ENCODE measurements at regions not wholly inside any gene's neighbourhood (a gene's known extent, or its start where the extent isn't known, plus 50 kb on each side); places are given as distances from the start of the nearest gene placed in this dataset.

DNA sequence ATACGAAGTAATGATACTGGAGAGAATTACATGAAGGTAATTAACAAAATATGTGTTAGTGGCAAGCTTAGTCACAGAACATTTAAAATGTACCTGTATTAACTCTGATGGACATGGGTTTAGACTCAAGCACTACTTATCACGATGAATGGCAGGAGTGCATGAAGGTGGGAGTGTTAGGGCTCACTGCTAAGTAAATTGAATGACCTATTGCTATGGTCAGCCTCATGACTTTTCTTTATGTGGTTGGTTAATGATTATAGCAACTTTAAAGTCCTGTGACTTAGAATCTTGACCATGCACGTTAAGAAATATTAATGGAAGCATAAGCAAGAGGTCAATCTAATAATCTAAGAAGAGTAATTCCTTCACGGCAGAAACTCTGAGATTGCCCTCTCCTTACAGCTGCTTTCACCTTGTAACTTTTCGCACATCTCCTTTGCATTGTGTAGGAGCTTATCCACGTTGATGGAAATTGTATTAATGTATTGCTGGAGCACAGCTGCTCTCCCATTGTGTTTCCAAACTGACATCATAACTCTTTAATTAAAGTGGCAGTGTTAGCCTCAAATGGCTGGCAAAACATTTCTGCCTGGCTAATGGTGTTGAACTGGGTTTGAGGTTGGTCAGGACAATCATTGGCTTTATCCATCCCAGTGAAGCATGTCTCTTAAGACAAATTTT is 114.5 kb downstream of the RXFP2 start:
- DNase-seq (ENCODE audit: low read depth) = no peak

DNA sequence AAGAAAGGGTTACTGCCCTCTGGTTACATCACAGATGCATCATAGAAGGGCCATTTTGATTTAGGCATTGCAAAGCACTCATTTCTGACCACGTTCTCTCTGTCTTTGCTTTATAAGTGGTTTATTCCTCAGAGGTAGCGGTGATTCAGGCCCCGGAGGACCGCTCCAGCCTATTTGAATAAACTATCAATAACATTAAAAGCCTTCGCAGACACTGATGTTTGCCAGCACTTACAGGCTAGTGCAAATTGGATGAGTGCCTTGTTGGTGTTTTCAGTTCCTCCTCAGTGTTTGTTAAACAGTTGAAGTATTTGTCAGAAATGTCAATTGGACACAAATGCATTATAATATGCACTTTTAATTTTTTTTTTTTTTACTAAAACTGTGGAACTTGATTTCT is 120.2 kb downstream of the RXFP2 start:
- DNase-seq (ENCODE audit: low read depth) = no peak

DNA sequence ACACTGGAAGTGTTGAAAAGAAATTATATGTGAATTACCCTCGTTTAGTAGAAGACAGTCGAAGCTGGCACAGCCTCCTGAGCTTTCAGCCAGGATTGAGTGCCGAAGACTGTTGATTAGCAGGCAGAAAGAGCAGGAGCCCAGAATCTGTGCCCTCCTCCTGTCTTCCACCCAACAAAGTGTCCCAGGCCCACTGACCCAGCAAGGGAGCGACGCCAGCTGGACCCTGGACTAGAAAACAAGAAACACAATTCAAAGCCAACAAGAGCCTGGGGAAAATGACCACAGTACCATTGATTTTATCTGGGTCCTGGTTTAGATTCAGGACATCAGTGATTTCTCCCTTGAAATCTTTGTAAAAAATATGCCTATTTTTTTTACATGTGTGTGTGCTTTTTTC is 120.7 kb downstream of the RXFP2 start:
- DNase-seq (ENCODE audit: low read depth) = no peak

DNA sequence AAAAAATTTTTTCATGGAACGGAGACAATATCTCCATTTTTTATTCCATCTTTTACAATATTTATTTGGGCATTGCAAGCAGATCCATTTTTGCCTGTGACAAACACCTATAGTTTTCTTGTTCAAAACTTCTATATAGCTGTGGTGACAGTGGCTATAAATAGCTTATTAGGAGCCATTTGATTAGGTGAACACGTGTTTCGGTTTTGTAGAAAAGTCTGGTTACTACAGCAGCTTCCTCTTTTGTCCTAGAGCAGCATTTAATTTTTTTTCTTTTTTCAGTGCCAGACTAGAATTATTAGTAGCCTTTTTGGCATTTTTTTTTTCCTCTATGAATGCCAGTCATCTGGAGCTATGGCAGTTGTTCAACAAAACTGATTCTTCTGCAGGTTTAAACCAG is 123.5 kb downstream of the RXFP2 start:
- no peak for DNase-seq (ENCODE audit: low read depth)

DNA sequence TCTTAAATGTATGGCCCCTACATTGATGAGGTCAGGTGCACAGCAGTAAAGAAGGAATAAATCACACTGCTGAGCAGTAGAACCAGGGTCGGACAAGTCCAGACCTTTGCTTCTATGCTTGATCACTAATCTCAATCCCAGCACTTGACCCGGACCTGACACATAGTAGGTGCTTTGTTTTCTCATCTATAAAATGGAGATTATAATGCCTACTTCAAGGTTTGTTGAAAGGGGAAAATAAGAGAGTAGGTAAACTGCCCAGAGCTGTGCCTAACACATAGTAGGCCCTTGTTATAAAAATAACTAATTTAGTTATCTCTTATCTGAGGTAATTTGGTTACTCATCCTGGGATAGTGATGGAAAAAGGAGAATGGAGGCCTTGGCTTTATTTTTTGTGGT is 125.0 kb downstream of the RXFP2 start:
- DNase-seq (ENCODE audit: low read depth) = no peak

DNA sequence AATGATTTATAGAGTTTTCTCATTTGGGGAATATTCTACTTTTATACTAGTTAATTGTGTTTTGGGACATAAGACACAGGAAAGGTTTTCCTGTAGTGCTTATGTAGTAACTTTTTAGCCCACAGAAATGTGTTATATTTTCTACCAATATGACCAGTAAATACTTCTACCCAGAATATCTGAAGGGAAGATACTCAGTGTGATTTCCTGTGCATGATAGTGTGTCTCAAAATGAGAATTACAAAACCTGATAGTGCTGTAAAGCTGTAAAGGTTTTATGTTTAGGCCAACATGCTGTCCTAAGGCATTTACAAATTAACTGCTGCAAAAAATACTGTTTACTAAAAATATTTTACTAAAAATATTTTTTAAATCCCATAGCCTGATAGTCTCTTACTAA is 126.8 kb downstream of the RXFP2 start:
- DNase-seq (ENCODE audit: low read depth) = no peak

DNA sequence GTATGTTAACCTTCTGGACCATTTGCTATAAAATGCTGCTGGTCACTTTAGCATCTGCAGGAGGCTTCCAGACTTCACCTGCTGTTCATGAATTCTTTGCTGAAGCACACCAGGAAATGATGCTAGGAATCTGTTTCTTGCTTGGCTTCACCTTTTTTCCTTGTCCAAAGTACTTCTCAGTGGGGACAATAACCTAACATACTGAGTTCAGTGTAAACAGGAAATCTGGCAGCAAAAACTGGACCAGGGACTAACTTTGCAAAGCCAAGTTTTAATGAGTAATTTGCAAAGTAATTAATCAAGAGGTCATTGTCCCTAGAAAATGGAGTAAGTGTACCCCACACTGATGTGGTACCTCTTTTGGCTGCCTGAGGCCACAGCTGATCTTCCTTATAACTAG is 128.4 kb downstream of the RXFP2 start:
- DNase-seq (ENCODE audit: low read depth) = no peak

DNA sequence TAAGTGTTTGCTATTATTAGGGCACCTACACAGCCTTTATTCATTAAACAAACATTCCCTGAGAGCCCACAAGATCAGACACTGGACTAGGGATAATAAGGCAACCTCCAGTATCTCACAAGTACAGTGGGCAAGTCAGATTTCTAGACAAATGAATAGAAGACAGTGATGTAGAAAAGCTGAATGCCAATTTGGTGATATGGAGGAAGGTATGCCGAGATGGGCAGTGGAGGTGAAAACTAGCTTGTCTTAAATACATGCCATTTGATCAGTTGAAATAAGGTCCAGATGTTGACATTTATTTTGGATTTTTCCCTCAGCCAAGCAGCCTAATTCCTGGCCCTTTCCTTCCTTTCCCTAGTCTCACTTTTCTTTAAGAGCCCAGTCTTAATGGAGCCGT is 130.3 kb downstream of the RXFP2 start:
- DNase-seq (ENCODE audit: low read depth) = no peak

DNA sequence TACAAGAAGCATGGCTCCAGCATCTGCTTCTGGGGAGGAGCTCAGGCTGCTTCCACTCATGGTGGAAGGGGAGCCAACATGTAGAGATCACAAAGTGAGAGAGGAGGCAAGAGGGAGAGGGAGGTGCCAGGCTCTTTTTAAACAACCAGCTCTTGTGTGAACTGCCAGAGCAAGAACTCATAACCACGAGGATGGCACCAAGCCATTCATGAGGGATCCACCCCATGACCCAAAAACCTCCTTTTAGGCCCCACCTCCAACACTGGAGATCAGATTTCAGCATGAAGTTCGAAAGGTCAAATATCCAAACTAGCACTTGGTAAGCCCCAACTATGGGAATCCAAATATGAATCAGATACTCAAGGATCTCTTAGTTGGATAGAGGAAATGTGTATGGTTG is 131.2 kb downstream of the RXFP2 start:
- no peak for DNase-seq (ENCODE audit: low read depth)

DNA sequence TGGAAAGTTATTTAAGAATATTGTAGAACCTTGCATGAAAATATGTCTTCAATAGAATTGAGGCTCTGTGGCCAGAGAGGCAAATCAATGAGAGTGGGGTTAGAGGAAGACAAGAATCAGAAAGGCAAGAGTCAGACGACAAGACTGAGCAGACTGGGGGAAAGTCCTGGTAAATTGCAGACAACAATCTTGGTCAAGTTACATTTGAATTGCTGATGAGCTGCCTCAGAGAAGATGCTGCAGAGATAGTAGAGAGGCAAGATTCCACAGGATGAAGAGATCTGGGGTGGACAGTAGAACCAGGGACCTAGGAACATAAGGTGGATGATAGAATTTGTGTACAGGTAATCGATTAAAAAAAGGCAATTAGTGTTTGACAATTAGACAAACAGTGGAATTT is 133.8 kb downstream of the RXFP2 start:
- DNase-seq (ENCODE audit: low read depth) = no peak

DNA sequence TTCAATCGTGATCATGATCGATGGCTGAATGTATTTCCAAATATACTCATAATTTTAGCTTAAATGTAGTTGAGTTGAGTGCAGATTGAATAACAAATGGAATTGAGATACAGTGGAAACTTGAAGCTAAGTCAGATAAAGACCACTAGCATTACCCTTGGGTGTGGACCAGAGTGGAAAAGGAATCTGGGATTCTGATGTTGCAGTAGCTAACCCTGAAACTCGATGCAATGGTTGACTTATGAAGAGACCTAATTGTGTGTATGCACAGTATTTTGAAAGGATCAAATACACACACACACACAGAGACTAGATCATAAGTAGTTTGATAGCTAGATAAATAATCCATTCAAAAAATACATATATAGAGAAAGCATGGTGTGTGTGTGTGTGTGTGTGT is 135.8 kb downstream of the RXFP2 start:
- no peak for DNase-seq (ENCODE audit: low read depth)

DNA sequence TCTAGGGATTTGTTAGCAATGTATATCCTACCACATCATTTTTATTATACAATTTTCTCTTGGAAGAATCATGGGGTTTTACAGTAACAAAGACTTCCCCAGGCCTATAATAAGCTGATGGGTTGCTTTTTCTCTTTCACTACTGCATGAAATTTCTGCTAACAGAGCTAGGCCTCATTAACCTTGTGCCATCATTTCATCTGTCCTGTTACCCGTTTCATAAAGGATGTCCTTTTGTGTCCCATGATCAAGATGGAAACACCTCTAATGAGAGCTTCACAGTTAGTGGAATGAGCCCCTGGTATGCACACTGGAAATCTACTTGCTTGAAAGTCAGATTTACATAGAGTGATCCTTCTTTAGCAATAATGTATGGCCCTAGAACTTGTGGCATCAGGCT is 138.7 kb downstream of the RXFP2 start:
- no peak for DNase-seq (ENCODE audit: low read depth)

DNA sequence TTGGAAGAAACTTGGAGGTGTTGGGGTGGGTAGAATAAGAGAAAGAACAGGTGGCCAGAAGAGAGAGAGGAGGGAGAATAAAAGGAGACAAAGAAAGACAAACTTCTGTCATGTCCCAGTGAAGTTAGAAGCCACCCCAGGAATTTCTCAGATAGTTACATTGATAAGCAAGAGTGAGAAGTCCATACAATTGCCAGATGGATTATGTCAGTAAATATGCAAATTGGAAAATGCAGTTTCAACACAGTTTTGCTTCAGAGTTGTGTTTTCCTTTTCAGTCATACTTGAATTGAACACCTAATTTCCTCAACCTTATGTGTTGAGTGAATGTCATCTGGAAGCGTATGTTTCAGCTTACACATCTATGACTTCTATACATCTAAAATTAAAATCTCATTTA is 139.2 kb downstream of the RXFP2 start:
- DNase-seq (ENCODE audit: low read depth) = no peak

DNA sequence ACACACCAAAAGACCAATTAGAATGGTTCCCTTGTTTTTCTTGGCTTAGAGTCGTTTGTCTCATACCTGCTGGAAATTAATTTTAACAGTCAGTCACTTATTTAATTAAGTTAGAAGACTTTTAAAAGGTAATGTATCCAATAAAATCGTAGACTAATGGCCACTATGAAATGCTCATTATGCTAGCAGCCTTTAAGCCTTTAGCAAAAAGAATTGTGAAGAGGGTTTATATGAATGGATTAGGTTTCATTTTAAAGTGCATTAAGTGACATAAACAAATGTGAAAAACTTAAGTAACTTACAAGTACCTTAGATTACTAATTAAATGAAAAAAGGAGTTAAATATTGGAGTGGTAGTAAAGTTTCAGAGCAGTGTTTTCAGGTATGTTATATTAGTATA is 139.6 kb downstream of the RXFP2 start:
- no peak for DNase-seq (ENCODE audit: low read depth)

DNA sequence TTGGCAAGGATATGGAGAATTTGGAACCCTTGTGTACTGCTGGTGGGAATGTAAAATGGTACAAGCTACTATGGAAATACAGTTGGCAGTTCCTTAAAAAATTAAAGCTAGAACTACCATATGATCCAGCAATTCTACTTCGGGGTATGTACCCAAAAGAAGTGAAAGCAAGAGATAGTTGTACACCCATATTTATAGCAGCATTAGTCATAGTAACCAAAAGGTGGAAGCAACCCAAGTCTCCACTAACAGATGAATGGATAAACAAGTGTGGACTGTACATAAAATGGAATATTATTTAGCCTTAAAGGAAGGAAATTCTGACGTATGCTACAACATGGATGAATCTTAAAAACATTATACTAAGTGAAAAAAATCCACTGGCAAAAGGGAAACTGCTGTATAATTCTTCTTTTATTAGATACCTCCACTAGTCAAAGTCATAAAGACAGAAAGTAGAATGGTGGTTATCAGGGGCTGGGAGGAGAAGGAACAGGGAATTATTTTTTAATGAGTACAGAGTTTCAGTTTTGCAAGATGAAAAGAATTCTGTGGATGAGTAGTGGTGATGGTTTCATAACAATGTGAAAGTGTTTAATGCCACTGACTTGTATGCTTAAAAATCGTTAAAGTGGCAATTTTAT is 141.6 kb downstream of the RXFP2 start:
- DNase-seq (ENCODE audit: low read depth) = no peak

DNA sequence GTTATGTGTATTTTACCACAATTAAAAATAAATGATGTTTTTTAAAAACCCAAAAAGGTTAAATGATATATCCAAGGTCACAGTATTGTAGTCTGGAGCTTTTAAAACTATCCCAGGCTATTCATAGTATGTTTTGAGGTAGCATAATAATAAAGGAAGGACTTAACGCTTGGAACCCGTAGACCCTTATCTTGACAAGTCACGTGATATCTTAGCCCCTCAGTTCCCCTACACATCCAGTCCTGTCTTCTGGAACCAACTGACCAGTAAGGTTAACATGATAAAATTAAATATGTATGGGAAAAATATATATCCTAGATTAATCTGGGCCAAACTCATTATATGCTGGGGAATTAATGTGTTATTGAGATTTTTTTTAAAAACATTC is 142.2 kb downstream of the RXFP2 start:
- DNase-seq (ENCODE audit: low read depth) = no peak

DNA sequence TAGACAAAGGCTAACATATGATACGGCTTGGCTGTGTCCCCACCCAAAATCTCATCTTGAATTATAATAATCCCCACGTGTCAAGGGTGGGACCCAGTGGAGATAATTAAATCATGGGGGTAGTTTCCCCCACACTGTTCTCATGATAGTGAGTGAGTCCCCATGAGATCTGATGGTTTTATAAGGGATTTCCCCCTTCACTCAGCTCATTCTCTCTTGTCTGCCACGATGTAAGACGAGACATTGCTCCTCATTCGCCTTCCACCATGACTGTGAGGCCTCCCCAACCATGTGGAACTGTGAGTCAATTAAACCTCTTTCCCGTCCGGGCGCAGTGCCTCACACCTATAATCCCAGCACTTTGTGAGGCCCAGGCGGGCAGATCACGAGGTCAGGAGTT is 143.5 kb downstream of the RXFP2 start:
- no peak for DNase-seq (ENCODE audit: low read depth)

DNA sequence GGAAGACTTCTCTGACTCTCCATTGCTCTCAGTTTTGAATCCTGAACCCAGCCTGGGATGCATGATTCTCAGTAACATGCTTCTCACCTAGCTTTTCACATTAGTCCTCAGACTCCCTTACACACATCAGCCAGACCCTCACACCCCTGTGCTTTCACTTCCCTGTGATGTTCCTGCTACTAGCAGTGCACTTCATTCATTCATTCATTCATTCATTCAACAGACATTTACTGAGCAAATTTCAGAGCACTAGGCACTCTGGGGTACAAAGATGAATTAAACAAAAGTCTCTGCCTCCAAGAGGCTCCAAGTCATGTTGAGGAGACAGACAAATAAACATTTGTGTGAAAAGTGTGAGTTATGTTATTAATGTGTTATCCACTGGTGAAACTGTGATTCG is 145.2 kb downstream of the RXFP2 start:
- no peak for DNase-seq (ENCODE audit: low read depth)

DNA sequence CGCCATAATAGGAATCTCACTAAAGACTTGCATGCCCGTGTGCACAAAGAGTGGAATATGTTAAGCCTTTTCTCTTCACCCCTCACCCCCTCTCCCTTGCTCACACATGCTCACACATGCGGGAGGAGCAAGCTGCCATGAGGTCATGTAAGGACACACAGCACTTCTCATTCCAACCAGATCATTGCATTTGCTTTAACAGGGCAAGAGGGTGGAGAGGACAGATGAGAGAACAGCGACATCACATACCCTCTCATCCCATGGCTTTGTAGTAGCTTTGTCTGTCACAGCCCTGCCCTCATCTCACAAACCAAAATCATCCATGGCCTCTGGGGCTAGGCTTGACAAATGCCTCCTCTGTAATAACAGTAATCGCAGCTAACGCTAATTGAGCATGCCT is 145.6 kb upstream of the FRY start:
- no peak for DNase-seq (ENCODE audit: low read depth)

DNA sequence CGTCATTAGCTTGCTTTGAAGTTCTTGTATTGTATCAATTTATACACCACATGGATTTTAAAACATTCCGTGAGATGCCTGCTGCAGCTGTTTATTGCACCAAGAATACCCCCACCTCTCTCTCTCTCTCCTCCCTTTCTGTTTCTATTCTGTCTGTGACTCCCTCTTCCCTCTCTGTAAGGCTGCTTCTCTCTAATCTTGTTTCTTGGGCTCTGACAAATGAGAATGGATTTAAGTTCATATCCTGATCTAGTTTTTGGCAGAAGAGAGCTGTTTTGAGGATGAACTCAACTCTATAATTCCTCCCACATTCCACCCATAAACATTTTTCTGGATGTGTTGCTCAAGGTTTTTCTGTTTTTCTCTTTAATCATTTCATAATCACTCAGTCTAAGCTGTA is 144.3 kb upstream of the FRY start:
- DNase-seq (ENCODE audit: low read depth) = no peak

DNA sequence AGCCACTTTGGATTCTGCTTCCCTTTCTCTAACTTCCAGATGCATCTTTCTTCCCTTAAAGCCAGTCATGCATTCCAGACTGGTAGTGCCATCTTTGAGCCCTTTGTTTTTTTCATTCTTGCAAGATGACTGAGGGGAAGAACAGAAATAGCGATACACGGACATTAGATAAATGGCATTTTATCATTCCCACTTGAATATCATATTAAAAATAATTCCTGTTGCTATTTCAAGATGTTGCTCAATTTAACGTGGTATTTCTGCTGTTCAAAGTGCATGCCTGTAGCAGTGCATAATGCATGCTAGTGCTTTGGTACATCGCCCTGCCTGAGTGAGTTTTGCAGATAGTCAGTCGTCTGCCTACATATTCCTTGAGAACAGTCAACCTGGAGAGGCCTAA is 140.6 kb upstream of the FRY start:
- DNase-seq (ENCODE audit: low read depth) = no peak

DNA sequence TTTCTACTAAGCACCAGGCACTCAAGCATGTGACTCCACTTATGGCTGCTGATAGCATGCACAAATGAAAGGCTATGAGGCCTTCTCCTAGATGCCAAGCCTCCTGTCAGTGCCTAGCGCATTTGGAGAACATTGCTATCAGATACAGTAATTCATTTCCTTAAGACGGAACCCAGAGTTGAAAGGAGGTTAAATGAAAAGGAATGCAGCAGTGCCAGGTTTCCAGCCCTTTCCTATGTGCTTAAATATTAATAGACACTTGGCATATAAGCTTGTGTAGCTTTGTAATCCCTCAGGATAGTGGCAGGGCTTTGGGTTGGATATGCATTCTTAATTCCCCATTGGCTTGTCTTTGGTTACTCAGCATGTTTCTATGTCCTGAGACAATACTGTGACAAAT is 140.1 kb upstream of the FRY start:
- DNase-seq (ENCODE audit: low read depth) = no peak

DNA sequence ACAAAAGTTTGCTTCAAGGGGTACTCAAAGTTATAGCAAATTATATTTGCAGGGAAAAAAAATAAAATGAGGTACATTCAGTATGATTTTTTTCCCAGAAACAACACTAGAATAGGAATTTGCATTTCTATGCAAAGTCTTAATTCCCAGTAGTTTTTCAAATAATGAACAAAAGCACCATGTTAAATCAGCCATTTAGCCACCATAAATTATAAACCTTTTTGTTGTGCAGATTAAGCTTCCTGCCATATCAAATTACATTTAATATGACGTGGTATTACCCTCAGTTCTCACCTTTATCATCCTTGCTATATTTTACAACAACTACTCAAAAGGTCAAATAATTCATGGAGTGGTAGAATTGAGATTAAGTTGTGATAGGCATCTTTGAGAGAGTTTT is 136.6 kb upstream of the FRY start:
- no peak for DNase-seq (ENCODE audit: low read depth)

DNA sequence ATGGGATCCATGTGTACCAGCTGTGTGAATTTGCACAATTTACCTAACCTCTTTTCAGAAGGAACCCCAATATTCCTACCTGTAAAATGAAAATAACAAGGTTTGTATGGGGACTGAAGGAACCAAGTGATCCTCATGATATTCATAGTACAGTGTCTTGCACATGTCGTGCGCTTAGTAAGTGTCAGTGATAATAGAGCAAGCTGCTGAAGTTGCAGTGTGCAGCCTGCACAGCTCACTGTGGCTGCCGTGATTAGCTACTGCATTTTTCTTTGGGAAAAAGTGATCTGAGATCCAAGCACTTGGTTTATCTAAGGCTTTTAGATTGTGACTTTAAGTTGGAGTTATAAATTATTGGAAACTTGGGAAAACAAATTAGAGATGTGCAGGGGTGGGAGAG is 135.9 kb upstream of the FRY start:
- no peak for DNase-seq (ENCODE audit: low read depth)

Data from stimulated activated CD8-positive, alpha-beta memory T cell treated with anti-CD3 and anti-CD28 coated beads, Interleukin-4, amount 100 ng/mL, for 24 hours (primary cell).